ENCODE measurements at regions not wholly inside any gene's neighbourhood (a gene's known extent, or its start where the extent isn't known, plus 50 kb on each side); places are given as distances from the start of the nearest gene placed in this dataset.

DNA sequence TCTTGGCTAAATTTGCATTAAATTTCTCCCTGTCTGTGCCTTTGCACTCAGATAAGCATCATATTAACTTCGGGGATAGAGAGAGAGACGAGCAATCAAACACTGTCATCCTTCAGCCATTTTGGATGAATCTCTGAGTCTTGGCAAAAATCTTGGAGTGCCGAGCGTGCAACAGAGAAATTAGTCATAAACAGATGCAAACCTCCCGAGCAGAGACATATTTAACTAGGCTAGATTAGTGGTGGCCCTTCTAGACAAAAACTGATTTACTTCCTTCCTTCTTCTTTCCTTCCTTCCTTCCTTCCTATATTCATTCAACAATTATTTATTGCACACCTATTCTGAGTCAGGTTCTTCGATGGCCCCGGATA is 114.4 kb upstream of the BLID start:
- TF ChIP-seq SRF (IDR thresholded peaks at IDR 0.05; ENCODE audit: low read depth, low read length) (no peak), SUZ12 (IDR thresholded peaks at IDR 0.05; ENCODE audit: low read length) (no peak), GTF2F1 (IDR thresholded peaks at IDR 0.05; ENCODE audit: borderline replicate concordance, low read depth, low read length) (no peak), POLR2AphosphoS5 (IDR thresholded peaks at IDR 0.05; ENCODE audit: low read depth, low read length) (no peak), MAFK (IDR thresholded peaks at IDR 0.05; ENCODE audit: low read depth, low read length) (no peak), JUN (IDR thresholded peaks at IDR 0.05; ENCODE audit: low read depth, low read length) (no peak), EP300 (IDR thresholded peaks at IDR 0.05; ENCODE audit: borderline replicate concordance in 1 of 2, low read depth in 2 of 2, low read length in 2 of 2) (no peak), HDAC2 (IDR thresholded peaks at IDR 0.05; ENCODE audit: borderline replicate concordance in 1 of 2, low read depth in 2 of 2, low read length in 2 of 2) (no peak), ATF3 (IDR thresholded peaks at IDR 0.05; ENCODE audit: insufficient read depth, low read depth, low read length) (no peak), EZH2 (IDR thresholded peaks at IDR 0.05; ENCODE audit: low read depth, low read length, severe bottlenecking) (no peak), EGR1 (IDR thresholded peaks at IDR 0.05; ENCODE audit: borderline replicate concordance, low read depth, low read length) (no peak), SP1 (IDR thresholded peaks at IDR 0.05; ENCODE audit: low read depth, low read length) (no peak), SIX5 (IDR thresholded peaks at IDR 0.05; ENCODE audit: low read depth, low read length) (no peak)
- TF ChIP-seq, protein P1, sequence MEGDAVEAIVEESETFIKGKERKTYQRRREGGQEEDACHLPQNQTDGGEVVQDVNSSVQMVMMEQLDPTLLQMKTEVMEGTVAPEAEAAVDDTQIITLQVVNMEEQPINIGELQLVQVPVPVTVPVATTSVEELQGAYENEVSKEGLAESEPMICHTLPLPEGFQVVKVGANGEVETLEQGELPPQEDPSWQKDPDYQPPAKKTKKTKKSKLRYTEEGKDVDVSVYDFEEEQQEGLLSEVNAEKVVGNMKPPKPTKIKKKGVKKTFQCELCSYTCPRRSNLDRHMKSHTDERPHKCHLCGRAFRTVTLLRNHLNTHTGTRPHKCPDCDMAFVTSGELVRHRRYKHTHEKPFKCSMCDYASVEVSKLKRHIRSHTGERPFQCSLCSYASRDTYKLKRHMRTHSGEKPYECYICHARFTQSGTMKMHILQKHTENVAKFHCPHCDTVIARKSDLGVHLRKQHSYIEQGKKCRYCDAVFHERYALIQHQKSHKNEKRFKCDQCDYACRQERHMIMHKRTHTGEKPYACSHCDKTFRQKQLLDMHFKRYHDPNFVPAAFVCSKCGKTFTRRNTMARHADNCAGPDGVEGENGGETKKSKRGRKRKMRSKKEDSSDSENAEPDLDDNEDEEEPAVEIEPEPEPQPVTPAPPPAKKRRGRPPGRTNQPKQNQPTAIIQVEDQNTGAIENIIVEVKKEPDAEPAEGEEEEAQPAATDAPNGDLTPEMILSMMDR (IDR thresholded peaks at IDR 0.05; ENCODE audit: control extremely low read depth in 1 of 3, insufficient read depth in 1 of 3, low read depth in 1 of 3, low read length in 3 of 3) = no peak

All from H1 (cell line).